SW 1271 (cell line): ENCODE measurements at regions not wholly inside any gene's neighbourhood (a gene's known extent, or its start where the extent isn't known, plus 50 kb on each side); places are given as distances from the start of the nearest gene placed in this dataset.

Experiments
- DNase-seq, 2 experiments: peaks; one replicate each; lab custom pipeline; 2025; lab: John Stamatoyannopoulos, UW

DNA sequence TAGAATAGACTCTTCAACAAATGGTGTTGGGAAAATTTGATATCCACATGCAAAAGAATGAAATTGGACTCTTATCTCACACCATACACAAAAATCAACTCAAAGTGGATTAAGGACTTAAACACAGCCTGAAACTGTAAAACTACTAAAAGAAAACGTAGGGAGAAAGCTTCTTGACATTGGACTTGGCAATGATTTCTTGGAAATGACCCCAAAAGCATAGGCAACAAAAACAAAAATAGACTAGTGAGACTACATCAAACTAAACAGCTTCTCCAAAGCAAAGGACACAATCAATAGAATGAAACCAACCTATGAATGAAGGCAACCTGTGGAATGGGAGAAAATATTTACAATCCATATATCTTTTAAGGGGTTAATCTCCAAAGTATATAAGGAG, 94.7 kb upstream of the INTU start:
- no peak for DNase-seq

DNA sequence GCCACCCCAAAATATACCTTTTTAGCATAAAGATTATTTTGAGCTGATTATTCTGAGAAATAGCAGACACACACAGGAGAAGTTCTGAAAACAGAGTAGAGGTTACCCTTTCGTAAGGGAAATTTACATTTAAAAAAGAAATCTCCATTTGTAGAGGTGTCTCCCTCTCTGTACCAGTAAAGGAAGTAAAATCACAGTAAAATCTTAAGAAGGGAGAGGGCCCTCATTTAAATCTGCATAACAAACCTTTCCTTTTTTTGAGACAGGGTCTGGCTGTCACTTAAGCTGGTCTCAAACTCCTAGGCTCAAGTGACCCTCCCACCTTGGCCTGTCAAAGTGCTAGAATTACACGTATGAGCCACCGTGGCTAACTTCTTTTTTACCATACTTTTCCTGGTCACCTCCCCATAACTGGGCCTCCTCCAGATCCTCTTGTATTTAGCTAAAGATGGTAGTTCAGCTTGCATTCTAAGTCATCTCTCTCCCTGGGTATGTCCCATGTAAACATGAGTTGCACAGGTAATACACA, 92.2 kb upstream of the INTU start:
- DNase-seq: no peak

DNA sequence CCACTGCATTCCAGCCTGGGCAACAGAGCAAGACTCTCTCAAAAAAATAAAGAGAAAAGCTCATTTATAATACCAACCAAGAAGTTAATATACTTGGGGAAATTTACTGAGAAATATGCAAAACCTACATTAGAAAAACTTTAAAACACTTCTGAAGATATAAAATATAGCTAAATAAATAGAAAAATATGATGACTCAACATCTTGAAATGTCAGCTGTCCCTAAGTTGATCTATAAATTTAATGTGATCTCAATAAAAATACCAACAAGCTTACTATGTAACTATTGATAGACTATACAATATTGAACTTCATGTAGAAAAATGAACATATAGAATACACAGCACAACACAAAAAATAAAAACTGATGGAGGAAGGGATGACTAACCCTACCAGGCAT, 87.5 kb upstream of the INTU start:
- DNase-seq: no peak

DNA sequence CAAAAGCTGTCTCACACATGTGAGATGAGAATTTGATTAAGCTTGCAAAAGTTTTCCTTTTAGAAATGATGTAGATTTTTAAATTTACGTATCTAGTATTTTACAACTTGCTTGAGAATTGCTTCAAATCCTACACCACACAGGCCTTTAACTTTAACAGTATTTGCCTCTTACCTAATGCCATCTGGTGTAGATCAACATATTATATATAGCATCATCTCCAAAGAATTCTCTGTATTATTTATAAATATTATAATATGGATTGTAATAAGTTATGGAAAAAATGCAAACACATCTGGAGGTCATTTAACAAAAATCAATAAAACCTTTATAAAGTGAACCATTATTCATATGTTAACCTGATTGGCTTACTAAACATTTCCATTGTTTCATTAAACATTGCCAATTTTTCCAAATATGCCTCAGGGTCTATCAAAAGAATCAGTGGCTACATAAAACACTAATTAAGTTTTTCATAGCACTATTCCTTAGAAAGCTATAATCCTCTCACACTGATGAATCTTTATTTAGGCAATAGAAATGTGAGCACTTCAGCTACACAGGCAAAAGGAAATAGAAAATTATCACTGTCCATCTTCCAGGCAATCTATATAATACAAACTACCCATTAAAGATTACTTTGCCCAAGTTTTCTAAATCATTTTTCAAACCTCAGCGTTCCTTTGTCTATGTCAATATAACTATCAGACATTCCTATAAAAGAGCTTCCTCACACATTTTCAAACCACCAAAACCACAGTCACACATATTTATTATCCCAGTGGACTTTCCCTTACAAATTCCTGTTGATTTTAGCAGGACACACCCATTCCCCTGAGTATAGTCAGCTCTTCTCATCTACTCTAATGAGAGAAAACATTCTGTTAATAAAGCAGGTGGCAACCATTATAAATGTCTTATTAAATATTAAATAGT, 83.5 kb upstream of the INTU start:
- DNase-seq: no peak

DNA sequence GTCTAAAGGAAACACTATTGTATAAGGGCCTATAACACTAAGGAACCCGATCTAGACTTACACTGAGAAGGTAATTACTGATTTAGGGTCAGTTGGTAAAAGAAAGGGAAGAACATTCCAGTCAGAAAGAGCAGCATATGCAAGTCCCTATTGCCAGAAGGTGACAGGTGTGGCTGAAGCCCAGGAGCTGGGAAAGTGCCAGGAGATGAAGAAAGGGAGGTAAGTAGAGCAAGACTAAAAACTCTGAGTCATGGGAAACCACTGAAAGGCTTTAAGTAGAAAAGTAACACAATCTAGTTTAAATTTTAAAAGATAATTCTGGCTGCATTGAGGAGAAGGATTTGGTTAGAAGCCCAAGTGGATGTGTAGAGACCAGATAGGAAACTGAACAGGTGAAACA, 77.7 kb upstream of the INTU start:
- DNase-seq: no peak

DNA sequence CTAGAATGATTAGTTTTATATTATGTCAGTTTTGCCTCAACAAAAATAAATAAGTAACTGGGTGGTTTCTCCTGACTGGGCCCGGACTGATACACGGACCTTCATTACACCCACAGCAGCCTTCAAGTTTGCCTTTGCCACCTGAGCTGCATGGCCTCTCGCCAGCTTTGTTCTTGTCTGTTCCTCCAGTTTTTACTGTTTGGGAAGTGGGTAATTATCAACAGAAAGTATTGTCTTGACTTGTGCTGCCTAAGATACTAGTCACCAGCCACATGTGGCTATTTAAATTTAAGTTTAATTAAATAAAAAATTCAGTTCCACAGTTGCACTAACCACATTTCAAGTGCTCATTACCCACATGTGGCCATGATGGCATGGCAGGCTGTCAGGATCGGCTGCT, 74.7 kb upstream of the INTU start:
- no peak for DNase-seq

DNA sequence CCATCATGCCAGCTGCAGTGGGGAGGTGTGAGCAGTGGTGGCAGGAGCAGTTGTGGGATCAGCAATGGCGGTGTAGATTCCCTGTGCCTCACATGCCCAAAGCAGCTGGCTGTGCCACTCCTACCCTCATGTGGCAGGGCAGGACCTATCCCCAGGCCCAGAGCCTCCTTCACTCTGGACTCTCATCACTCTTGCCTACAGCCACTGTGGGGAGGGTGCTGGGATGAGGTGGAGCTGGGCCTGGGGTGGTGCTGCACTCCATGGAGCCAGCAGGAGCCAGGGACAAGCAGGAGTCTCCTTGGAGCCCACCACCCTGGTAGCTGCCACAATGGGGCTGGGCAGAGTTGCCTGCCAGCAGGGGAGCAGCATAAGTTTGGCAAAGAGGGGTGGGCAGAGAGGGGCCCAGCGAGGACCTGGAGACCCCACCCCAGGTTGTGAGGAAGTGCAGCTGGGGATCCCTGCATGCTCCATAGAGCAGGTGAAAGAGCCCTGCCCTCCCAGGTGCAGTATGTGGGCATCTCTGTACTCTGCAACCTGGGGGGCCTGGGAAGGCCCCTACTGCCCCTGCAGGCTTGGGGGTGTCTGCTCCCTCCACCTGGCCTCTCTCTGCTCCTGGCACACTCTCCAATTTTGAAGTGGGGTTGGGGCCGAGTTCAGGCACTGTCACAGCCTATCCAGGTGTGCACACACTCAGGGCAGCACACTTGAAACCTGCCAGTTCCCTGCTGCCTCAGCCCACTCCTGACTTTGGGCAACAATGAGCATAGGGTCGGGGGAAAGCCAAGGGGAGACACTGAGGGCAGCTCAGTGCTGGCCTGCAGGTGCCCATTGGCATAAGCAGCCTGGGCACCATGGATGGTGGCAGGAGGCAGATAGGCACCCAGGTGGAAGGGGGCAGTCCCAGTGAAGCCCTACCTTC, 74.0 kb upstream of the INTU start:
- DNase-seq: no peak

DNA sequence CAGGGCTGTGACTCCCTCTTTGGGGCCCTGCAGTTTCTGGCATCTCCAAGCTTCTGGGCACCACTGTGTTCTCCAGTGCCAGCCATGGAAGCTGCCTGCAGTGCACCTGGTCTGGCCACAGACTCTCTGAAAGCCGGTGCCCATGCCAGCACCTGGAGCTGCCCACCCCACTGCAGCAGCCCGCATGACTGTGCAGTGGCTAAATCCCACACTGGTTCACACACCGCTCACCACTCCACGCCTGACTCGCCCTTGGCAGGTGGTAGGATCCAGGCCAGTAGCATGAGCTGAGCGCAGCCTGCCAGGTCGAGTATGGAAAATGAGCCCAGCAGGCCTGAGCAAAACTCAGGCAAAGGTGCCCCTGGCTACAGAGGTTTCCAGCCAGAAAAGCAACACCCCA, 72.8 kb upstream of the INTU start:
- no peak for DNase-seq

DNA sequence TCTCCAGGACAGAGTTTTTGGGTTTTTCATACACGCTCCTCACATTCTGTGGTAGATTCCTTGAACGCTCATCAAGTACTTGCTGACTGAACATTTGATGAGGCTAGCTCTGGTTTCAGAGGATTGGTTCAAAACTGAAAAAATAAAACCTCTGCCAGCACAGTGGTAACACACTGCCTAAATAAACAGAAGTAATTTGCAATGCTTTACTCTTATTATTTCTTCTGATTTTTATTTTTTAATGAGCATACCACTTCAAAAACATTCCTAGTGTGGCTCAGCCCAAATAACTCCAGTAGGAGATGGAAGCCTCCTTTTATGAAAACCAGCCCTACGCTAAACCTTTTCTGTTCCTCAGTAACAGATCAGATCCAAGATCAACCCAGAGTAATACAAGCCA, 72.0 kb upstream of the INTU start:
- no peak for DNase-seq

DNA sequence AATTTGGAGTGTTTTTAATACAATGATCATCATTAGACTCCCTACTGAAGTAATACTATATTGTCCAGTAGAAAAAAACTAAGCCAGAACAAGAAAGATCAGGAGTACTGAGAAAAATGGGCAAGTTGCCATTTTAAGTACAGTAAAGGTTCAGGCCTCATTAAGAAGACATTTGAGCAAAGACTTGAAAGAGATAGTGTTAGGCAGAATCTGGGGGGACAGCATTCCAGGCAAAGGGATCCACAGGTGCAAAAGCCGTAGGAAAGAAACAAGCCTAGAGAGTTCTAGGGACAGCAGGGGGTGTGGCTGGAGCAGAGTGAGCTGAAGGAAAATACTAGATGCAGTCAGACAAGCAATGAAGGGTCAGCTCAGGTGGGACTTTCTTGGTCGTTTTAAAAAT, 58.1 kb upstream of the INTU start:
- no peak for DNase-seq

DNA sequence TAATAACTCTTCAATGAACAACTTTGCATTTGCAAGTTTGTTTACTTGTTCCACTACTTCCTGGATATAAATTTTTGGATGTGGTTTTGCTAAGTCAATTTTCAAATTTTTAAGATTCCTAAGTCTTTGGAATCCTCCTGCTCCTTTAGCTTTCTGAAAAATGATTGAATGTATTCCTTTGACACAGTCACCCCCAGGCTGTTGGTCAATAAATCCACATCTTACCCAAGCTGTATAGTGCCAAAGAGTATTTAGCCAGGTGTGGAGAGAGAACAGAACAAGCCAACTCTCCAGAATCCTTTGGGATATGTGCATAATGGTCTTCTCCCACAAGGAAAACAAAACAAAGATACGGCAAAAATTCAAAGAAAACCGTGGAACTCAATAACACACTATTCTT, 56.9 kb upstream of the INTU start:
- DNase-seq: no peak

DNA sequence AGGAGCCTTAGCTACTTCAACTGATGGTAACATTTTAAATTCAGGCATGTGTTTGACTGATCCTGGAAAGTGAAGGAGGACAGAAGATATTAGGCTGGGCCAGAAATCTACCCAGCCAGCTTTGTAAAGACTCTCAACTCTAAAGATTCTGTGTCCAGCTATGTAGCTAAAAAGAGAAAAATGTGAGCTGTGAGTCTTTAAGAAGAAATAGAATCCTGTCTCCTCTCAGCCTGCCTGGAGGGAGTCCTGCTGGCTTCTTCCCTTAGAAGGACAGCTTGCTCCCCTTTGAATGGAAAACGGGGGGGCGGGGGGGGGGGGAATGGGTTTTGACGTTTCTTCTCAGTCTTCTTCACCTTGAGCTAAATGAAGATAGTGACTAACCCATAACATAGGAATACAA, 54.3 kb upstream of the INTU start:
- no peak for DNase-seq

DNA sequence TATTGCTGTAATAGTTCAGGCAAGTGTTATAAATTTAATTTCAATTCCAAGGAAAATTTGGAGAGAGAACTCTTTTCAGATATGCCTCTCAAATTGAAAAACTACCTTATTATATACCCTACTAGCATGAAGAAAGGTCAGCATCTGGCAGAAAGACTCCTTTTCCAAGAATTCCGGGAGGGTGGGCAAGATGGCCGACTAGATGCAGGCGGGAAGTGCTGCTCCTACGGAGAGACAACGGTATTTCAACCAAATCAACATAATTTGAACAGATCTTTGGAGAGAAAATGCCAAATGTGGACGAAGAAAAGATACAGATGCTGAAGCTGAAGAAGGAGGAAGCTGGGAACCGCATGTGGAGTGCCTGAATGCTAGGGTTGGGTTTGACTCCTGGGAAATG, 53.8 kb upstream of the INTU start:
- no peak for DNase-seq

DNA sequence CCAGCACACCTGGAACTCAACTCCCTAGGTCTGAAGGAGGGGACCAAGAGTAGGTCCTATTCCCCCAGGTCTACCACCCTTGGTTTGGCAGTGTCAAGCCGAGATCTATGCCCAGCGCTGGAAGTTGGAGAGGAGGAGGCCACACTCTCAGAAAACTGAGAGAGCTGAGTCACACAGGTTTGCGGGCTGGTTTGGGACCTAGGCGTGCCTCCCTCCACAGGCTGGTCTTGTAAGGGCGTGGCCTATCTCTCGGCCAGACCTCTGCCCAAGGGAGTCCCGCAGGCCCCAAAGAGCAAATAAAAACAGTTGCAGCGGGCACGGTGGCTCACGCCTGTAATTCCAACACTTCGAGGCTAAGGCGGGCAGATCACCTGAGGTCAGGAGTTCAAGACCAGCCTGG, 52.9 kb upstream of the INTU start:
- DNase-seq: no peak

DNA sequence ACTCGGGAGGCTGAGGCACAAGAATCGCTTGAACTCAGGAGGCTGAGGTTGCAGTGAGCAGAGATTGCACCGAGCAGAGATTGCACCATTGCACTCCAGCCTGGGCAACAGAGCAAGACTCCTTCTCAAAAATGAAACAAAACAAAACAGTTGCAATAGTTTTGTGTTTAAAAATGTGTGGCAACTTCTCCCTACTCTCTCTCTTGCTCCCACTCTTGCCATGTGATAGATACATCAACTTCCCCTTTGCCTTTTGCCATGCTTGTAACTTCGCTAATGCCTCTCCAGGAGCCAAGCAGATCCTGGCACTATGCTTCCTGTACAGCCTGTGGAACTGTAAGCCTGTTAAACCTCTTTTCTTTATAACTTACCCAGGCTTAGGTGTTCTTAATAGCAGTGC, 52.5 kb upstream of the INTU start:
- no peak for DNase-seq

DNA sequence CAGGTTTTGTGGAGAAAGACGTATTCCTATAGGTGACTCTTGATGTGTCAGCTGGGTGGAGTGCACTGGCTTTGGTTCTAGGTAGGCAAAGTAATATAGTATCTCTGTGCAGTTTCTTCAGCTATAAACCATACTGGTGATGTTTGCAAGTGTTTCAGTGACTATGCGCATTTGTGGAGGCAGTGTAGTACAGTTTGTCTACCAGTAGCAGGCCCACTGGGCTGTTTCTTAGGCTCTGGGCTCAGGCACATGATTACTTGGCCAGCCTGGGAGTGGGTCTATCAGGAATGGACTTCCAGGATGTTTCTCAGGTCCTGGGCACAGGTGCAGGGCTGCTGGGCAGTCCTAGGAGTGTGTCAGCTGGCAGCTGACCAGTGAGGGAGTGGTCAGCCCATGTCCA, 51.9 kb upstream of the INTU start:
- no peak for DNase-seq
